Thyroid gland (tissue), 4 donors: ENCODE measurements at regions not wholly inside any gene's neighbourhood (a gene's known extent, or its start where the extent isn't known, plus 50 kb on each side); places are given as distances from the start of the nearest gene placed in this dataset.

Experiments
- DNase-seq, 2 donors: peaks; one replicate each; pipeline ENCODE4 v3.0.0-alpha.2; 2019
- H3K27ac ChIP-seq, 3 donors: fragments of 200-600 bp; sonication (generic); 1 replicate in 2 of 3; 2 replicates in 1 of 3; pipeline ENCODE4 v1.5.1; 2016 to 2019; ENCODE audit warnings: mild to moderate bottlenecking in 1 of 3, moderate library complexity in 1 of 3
- H3K27me3 ChIP-seq: fragments of 200-600 bp; sonication (generic); one replicate; pipeline ENCODE4 v1.5.1; 2019
- H3K36me3 ChIP-seq, 2 donors: fragments of 200-600 bp; sonication (generic); one replicate each; pipeline ENCODE4 v1.5.1; 2016 to 2019
- H3K4me1 ChIP-seq, 2 donors: fragments of 200-600 bp; sonication (generic); one replicate each; pipeline ENCODE4 v1.5.1; 2017 to 2019
- H3K4me3 ChIP-seq, 3 donors: fragments of 200-600 bp; sonication (generic); replicated peaks in 1 of 3; 1 replicate in 2 of 3; 2 replicates in 1 of 3; pipeline ENCODE4 v1.5.1; 2016; ENCODE audit warnings: mild to moderate bottlenecking in 1 of 3
- H3K9me3 ChIP-seq: fragments of 200-600 bp; sonication (generic); one replicate; pipeline ENCODE4 v1.5.1; 2017
- POLR2A ChIP-seq, 2 donors: fragments of 450-650 bp; IDR thresholded peaks; one replicate each; pipeline ENCODE4 v1.6.1; 2017; ENCODE audit warnings: antibody characterized with exemption in 2 of 2, mild to moderate bottlenecking in 2 of 2, moderate library complexity in 1 of 2
- WGBS, 2 donors: methylation state at CpG; one replicate each; pipeline ENCODE4 v1.1.5; 2017; 5-methylcytosine and 5-hydroxymethylcytosine counted together
- intact Hi-C: fragments of 100-400 bp; cut with DNase I; formaldehyde crosslinking; loops from one replicate; pipeline ENCODE4 v1.15.1; 2023
- TF ChIP-seq, protein P1 (sequence below), 6 experiments: fragments of 200-600 bp in 3 of 6; fragments of 450-650 bp in 3 of 6; sonication (generic) in 3 of 6; IDR thresholded peaks; one replicate each; pipeline ENCODE4 v1.5.1; 2016 to 2019; ENCODE audit warnings: antibody characterized with exemption in 6 of 6, mild to moderate bottlenecking in 2 of 6, inconsistent platforms in 1 of 6, moderate library complexity in 1 of 6

DNA sequence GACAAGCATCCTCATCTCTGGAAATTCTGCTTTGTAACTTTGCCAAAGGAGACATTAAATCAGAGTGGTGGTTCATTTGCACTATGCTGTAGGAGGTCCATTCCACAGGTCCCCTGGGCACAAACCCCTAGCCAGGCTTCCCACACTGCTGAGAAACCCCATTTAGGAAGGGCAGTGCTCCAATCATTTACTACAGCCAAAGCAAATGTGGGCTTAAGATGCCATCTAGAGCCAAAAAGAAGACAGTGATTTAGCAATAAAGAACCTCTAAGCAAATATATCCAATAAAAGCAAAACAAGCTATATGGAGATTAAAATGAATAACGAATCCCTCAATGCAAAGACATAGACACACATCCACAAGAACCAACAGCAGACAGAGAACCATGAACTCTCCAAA, 129.0 kb upstream of the ALDH1B1 start:
- Histone ChIP-seq H3K4me3 (no peak overlapping the region), H3K27me3 (no peaks in the 10 kb centered on the region), H3K27ac (no peak overlapping the region), H3K9me3 (no peaks in the 10 kb centered on the region), H3K36me3 (no peaks in the 10 kb centered on the region), H3K4me1 (no peaks in the 10 kb centered on the region)
- WGBS, 2 donors = 41 to 49% methylated on average over 1 of the region's 1 CpG
- no peak for DNase-seq
- no peak for TF ChIP-seq POLR2A (IDR thresholded peaks at IDR 0.05)
- TF ChIP-seq, protein P1, sequence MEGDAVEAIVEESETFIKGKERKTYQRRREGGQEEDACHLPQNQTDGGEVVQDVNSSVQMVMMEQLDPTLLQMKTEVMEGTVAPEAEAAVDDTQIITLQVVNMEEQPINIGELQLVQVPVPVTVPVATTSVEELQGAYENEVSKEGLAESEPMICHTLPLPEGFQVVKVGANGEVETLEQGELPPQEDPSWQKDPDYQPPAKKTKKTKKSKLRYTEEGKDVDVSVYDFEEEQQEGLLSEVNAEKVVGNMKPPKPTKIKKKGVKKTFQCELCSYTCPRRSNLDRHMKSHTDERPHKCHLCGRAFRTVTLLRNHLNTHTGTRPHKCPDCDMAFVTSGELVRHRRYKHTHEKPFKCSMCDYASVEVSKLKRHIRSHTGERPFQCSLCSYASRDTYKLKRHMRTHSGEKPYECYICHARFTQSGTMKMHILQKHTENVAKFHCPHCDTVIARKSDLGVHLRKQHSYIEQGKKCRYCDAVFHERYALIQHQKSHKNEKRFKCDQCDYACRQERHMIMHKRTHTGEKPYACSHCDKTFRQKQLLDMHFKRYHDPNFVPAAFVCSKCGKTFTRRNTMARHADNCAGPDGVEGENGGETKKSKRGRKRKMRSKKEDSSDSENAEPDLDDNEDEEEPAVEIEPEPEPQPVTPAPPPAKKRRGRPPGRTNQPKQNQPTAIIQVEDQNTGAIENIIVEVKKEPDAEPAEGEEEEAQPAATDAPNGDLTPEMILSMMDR (IDR thresholded peaks at IDR 0.05) = no peak
- intact Hi-C loops = no loop called here

DNA sequence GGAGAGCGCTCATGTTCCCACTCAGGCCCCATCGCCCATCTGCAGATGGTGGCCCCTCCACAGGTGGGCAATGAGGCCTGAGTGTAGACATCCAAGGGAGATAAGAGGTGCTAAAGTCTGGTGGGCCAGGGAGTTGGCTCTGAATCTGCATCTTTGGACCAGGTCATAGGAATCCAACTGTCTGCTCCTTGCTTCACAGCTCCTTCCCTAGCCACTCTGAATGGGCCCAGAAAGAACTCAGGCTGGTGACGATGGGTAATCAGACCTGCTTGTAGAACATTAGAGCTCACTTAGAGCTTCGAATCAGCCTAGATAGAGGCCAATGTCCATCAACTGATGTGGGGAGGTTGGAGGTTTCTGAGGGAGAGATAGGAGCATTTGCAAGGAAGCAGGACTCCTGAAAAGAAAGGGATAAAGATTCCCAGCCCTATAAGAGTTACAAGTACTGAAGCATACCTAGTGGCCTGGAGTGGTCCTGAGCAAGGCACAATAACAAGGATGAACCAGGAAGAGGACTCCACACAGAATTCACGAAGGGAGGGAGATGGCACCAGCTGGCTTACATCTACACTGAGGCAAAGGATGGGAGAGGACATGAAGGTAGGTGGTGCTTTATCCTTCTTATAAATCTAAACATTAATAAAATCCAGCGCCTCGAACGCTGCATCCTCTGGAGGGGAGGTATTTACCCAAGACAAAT, 132.8 kb upstream of the ALDH1B1 start:
- Histone ChIP-seq H3K4me1 (no peaks in the 10 kb centered on the region), H3K27ac (no peak overlapping the region), H3K9me3 (no peaks in the 10 kb centered on the region), H3K4me3 (no peak overlapping the region), H3K36me3 (no peaks in the 10 kb centered on the region), H3K27me3 (no peaks in the 10 kb centered on the region)
- WGBS, 2 donors = 93 to 94% methylated on average over 8 of the region's 8 CpGs
- no peak for DNase-seq
- intact Hi-C loops = no loop called here
- TF ChIP-seq, protein P1 (IDR thresholded peaks at IDR 0.05) = no peak
- no peak for TF ChIP-seq POLR2A (IDR thresholded peaks at IDR 0.05)

DNA sequence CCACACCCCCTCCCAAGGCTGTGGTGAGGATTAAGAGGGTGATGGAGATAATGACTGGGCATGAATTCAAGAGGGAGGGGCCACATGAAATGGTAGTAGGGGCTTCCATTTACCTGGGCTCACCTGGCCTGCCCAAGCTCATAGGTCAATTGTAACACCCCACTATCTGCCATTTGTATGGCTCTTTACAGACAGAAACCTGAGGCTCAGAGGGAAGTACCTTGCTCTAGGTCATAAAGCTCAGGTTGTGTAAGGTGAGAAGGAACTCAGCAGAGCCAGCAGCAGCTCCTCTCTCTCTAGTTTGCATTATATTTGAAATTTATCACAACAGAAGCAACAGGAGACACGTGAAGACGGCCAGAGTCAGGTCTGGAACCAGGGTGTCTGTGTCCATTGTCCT, 133.4 kb upstream of the ALDH1B1 start:
- Histone ChIP-seq H3K27ac (no peak overlapping the region), H3K27me3 (no peaks in the 10 kb centered on the region), H3K36me3 (no peaks in the 10 kb centered on the region), H3K4me1 (no peaks in the 10 kb centered on the region), H3K9me3 (no peaks in the 10 kb centered on the region), H3K4me3 (no peak overlapping the region)
- DNase-seq = no peak
- intact Hi-C loops = no loop called here
- WGBS, 2 donors = 69 to 83% methylated on average over 2 of the region's 2 CpGs
- TF ChIP-seq POLR2A (IDR thresholded peaks at IDR 0.05) = no peak
- TF ChIP-seq, protein P1 (IDR thresholded peaks at IDR 0.05) = no peak

DNA sequence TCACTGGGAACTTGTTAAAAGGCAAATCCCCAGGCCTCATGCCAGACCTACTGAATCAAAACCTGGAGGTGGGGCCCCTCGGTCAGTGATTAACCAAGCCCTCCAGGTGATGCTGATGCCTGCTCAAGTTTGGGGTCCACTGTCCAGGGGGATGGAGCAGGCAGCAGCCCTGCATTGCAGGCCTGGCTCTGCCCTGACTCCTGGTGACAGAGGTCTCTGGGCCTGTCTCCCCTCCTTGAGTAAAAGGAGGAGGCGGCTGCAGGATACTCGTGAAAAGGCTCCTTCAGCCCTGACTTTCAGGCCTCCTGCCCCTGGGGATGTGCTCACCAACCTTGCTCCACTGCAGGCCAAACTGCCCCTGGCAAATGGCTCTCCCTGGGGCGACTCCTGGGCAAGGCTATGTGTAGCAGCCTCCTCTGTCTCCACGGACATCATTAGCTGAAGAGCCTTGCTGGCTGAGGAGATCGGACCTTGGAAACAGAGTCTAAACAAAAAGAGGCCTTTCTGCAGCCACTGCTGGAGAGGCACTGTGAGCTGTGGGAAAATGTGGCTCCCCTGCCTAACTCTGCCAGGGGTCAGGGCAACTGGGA, 134.8 kb upstream of the ALDH1B1 start:
- H3K36me3 ChIP-seq = no peaks in the 10 kb centered on the region
- no peak for DNase-seq
- no peak overlapping the region for H3K4me3 ChIP-seq
- intact Hi-C loops = no loop called here
- no peaks in the 10 kb centered on the region for H3K27me3 ChIP-seq
- H3K4me1 ChIP-seq = no peaks in the 10 kb centered on the region
- TF ChIP-seq, protein P1 (IDR thresholded peaks at IDR 0.05) = no peak
- no peak for TF ChIP-seq POLR2A (IDR thresholded peaks at IDR 0.05)
- H3K27ac ChIP-seq = no peak overlapping the region
- 73 to 77% methylated on average over 5 to 6 of the region's 6 CpGs for WGBS, 2 donors
- H3K9me3 ChIP-seq = no peaks in the 10 kb centered on the region

DNA sequence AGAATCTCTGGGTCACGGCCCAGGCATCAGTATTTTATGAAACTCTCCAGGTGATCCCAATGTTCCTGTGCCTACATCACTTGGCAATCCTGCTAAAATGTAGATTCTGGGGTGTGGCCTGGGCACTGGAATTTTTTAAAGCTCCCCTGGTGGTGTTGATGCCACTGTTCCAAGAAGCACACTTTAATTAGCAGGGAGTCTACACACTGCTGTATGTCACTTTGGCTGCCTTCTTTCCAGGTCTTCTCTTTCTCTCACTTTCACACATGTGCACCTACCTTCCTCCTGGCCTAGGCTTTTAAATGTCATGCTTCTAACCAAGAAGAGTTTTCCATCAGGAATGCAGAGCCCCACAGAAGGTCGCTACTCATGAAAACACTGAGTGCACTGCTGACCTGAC, 136.0 kb upstream of the ALDH1B1 start:
- Histone ChIP-seq H3K4me1 (no peaks in the 10 kb centered on the region), H3K36me3 (no peaks in the 10 kb centered on the region), H3K27me3 (no peaks in the 10 kb centered on the region), H3K27ac (no peak overlapping the region), H3K9me3 (no peaks in the 10 kb centered on the region), H3K4me3 (no peak overlapping the region)
- intact Hi-C loops = no loop called here
- TF ChIP-seq, protein P1 (IDR thresholded peaks at IDR 0.05) = no peak
- no peak for TF ChIP-seq POLR2A (IDR thresholded peaks at IDR 0.05)
- no peak for DNase-seq
- WGBS, 2 donors = 76 to 83% methylated on average over 2 of the region's 2 CpGs
